ENCODE measurements at regions not wholly inside any gene's neighbourhood (a gene's known extent, or its start where the extent isn't known, plus 50 kb on each side); places are given as distances from the start of the nearest gene placed in this dataset.

DNA sequence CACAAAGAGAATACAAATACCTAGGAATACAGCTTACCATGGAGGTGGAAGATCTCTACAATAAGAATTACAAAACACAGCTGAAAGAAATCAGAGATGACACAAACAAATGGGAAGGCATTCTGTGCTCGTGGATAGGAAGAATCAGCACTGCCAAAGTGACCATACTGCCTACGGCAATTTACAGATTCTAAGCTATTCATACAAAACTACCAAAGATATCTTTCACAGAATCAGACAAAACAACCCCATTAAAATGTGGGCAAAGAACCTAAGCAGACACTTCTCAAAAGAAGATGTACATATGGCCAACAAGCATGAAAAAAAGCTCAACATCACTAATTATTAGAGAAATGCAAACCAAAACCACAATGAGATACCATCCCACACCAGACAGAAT, 133.2 kb upstream of the SSTR4 start:
- TF ChIP-seq, protein P1, sequence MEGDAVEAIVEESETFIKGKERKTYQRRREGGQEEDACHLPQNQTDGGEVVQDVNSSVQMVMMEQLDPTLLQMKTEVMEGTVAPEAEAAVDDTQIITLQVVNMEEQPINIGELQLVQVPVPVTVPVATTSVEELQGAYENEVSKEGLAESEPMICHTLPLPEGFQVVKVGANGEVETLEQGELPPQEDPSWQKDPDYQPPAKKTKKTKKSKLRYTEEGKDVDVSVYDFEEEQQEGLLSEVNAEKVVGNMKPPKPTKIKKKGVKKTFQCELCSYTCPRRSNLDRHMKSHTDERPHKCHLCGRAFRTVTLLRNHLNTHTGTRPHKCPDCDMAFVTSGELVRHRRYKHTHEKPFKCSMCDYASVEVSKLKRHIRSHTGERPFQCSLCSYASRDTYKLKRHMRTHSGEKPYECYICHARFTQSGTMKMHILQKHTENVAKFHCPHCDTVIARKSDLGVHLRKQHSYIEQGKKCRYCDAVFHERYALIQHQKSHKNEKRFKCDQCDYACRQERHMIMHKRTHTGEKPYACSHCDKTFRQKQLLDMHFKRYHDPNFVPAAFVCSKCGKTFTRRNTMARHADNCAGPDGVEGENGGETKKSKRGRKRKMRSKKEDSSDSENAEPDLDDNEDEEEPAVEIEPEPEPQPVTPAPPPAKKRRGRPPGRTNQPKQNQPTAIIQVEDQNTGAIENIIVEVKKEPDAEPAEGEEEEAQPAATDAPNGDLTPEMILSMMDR (conservative IDR thresholded peaks at IDR 0.05; ENCODE audit: low read depth) = no peak
- ChIA-PET CTCF (no interaction called here), POLR2A (ENCODE audit: low non-redundant PET) (no interaction called here)
- DNase-seq (ENCODE audit: low spot score) = no peak
- H3K27ac ChIP-seq = no peak overlapping the region

DNA sequence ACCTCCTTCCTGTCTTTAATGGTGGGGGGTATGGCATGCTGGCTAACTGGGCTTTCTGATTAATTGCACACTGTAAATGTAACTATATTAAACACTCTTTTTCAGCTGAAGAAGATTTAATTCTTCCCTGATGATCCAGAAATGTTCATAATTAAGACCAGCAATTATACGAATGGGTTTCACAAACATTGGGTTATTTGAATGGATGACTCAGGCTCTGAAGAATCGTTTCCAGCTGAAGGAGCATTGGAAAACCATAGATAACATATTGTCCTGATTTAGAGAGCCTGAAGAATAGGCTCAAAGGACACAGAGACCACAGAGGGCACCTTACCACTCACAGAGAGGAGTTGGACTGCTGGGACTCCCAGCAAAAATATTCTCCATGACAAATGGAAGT, 130.7 kb upstream of the SSTR4 start:
- no peak for DNase-seq (ENCODE audit: low spot score)
- POLR2A ChIA-PET (ENCODE audit: low non-redundant PET) = no interaction called here
- TF ChIP-seq, protein P1 (conservative IDR thresholded peaks at IDR 0.05; ENCODE audit: low read depth) = no peak
- no peak overlapping the region for H3K27ac ChIP-seq
- CTCF ChIA-PET = no interaction called here

DNA sequence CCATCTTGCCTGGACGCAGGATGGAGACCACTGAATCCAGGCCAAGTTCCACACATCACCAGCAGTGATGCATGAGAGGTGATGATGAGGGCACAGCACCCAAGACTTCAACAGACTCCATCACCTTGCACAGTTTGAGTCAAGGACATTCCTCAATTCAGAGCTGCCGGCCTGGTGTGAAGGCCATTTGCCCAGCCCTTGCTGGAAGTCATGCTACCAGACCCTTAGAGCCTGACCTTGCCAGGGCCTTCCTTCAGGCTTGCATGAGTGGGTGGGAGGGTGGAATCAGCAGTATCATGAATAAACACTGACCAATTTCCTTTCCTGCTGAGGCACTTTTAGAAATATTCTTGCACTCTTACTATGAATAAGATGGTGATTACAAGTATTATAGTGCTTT, 130.2 kb upstream of the SSTR4 start:
- no peak for DNase-seq (ENCODE audit: low spot score)
- TF ChIP-seq, protein P1 (conservative IDR thresholded peaks at IDR 0.05; ENCODE audit: low read depth) = no peak
- POLR2A ChIA-PET (ENCODE audit: low non-redundant PET) = no interaction called here
- CTCF ChIA-PET = no interaction called here
- H3K27ac ChIP-seq = no peak overlapping the region

DNA sequence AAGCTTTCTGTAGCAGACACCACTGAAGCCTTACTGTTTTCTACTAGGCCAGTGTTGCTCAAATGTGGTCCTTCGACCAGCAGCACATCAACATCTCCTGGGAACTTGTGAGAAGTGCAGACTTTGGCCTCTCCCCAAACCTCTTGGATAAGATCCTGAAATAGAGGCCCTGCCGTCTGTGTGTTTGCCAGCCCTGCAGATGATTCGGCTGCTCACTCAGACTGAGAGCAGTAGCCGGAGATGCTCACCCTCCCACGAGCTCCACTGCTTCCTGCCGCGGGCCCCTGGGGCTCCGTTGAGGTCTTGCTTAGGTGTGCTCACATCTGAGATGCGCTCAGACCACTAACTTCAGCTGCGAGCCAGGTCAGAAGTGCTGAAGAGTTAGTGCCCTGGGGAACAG, 129.5 kb upstream of the SSTR4 start:
- DNase-seq (ENCODE audit: low spot score) = no peak
- ChIA-PET CTCF (no interaction called here), POLR2A (ENCODE audit: low non-redundant PET) (no interaction called here)
- TF ChIP-seq, protein P1 (conservative IDR thresholded peaks at IDR 0.05; ENCODE audit: low read depth) = no peak
- no peak overlapping the region for H3K27ac ChIP-seq

DNA sequence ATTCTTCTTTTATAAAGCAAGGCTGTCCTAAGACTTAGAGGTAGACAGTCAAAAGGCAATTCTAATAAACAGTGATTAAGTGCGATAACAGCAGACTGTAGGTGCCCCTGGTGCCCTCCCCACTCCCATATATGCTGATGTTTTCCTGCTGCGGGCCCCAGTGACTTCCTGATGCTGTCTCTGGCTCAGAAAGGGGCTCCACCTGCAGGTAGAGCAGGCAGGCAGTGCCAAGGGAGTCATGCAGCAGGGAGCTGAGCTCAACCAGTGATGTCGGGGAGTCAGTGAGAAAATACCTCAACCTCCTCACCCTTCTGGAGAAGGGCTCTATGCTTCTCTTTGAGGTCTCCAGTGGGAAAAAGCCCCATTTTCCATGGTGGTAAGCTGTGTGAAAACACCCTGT, 126.7 kb upstream of the SSTR4 start:
- CTCF ChIA-PET = no interaction called here
- POLR2A ChIA-PET (ENCODE audit: low non-redundant PET) = no interaction called here

DNA sequence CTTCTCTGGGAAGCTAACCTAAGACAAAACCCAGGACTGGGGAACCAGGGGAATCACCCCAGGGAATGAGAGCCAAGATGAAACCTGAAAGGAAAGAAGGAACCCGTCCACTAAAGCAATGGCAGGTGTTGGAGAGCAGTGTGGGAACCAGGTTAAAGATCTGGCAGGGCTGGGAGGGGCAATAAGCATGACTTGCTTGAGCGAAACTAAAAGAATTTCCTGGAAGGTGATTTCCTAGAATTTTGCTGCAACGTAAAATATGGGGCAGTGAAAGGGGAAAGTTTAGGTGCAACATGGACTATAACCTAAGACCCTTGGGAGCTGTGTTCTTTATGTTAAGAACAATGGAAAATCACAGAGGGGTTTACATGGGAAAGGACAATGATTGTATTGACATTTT, 126.2 kb upstream of the SSTR4 start:
- POLR2A ChIA-PET (ENCODE audit: low non-redundant PET) = no interaction called here
- no peak overlapping the region for H3K27ac ChIP-seq
- TF ChIP-seq, protein P1 (conservative IDR thresholded peaks at IDR 0.05; ENCODE audit: low read depth) = no peak
- no peak for DNase-seq (ENCODE audit: low spot score)
- CTCF ChIA-PET = no interaction called here

More for the DNA sequence above, 126.7 kb upstream of the SSTR4 start:
- DNase-seq (ENCODE audit: low spot score) = no peak
- TF ChIP-seq, protein P1 (conservative IDR thresholded peaks at IDR 0.05; ENCODE audit: low read depth) = no peak
- H3K27ac ChIP-seq = no peak overlapping the region

DNA sequence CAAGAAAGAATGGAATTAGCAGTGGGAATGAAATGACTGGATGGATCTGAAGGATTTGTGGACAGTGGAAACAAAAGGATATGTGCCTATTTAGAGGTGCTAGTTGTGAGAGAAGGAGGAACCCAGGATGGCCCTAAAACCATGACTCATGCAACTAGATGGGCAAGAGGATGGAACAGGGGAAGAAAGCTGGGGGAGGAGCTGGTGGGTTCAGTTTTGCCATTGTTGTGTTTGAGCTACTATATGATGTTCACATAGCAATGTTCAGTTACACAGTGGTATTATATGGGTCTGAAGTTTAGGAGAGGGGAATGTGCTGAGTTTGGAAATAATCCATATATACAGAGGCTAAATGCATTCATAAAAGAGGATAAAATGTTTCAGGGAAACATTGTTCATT, 125.7 kb upstream of the SSTR4 start:
- TF ChIP-seq, protein P1 (conservative IDR thresholded peaks at IDR 0.05; ENCODE audit: low read depth) = no peak
- POLR2A ChIA-PET (ENCODE audit: low non-redundant PET) = no interaction called here
- no peak overlapping the region for H3K27ac ChIP-seq
- CTCF ChIA-PET = no interaction called here
- no peak for DNase-seq (ENCODE audit: low spot score)
